ENCODE measurements at regions not wholly inside any gene's neighbourhood (a gene's known extent, or its start where the extent isn't known, plus 50 kb on each side); places are given as distances from the start of the nearest gene placed in this dataset.

DNA sequence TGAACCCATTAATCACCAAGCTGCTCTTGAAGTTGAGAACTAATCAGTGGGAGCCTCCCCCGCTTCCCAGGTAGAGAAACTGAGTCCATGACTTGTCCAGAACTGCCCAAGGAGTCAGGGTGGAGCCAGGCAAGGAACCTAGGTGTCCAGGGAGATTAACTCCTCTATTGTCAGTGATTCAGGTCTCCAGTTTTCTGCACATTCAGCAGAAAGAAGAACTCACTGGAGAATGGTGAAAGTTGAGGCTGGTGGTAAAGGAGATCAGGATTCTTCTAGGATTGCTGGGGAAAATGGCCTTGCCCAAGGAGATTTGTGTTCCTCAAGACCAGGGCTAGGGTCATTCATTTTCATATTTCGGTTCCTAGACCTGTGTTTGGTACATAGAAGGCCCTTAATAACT is 87.2 kb upstream of the CISTR start:
- DNase-seq (ENCODE audit: low spot score): no peak

DNA sequence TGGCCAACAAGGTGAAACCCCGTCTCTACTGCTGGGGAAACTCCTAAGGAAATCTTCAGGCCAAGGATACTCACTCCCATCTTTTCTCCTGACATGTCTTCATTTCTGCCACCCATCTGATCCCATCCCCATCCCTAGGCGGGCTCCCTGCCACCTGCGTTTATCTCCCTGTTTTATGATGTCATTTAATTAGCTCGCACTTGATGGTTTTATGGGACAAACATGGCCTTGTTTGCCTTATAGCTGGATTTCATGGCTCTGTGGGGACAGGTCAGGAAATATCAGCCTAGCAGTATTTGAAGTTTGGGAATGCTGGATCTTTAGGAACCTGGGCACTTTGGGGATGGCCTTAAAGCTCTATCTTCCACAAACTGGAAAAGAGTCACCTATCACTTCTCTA is 88.5 kb upstream of the CISTR start:
- no peak for DNase-seq (ENCODE audit: low spot score)

DNA sequence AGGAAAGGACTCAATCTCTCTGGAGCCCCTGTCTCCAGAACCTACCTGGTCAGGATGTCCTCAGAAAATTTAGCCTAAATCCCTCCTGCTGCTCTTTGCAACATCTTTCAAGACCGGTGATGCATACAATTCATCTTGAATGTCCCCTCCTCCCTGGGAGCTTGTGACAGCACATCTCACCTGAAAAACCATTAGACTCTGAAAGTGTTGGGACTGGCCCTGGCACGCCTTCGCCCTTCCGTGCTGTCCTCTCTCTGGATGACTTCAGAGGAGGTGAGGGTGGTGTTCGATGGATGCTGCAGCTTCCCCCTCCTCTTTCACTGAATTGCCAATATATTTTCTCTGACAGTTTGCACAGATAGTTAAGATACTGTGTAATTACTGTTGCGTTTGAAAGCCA is 90.9 kb upstream of the CISTR start:
- no peak for DNase-seq (ENCODE audit: low spot score)

DNA sequence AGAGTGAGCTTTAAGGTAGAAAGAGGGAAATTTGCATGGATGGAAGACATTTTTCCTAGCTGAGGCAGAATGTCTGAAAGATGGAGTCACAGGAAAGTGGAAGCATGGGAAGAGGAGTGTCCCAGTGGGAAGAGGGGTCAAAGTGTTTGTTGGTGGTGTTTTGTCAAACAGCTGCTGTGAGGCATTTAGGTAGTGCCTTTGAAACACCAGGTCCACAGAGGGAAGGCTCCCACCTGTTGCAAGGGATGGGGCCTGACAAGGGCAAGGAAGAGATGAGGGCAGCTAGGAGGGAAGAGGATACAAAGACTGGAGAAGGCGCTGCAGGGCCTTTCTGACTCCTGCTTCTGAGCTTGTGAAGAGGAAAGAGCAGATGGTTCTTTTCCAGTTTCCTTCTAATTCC is 91.8 kb upstream of the CISTR start:
- no peak for DNase-seq (ENCODE audit: low spot score)

DNA sequence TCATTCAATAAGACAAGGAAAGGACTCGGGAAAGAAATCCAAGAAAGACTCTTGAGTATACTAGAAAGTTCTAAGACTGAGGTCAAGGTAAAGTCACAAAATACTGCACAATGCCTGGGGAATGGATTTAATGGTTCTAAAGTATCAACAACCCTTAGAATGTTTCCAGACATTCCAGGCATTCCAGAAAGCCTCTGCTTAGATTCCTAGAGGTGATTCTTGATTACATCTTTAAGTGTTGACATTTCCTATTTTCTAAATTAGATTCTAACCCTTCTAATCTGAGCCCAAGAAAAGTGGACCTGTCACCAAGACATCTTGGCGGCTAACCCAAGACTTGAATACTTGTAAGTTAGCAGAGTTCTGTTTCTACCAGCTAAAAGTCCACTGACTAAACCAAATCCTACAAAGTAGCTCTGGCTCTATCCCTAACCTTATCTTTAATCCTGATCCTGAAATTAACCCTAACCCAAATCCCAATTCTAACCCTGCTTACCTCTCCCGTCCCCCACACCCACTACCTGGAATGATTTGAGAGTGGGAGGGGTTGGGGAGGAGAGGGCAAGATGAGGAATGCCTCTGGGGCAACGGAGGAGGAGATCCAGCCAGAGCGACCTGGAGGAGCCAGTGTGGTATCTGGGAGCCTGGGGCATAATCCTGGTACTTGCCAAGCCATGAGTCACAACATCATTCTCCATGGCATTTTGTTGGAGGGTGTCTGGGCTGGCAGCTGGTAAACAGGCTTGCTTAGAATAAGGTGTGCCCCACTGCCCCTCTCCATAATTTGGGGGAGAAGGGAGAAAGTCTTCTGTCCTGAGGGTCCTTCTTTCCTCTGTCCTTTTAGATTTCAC is 93.4 kb upstream of the HOXC13 start:
- DNase-seq (ENCODE audit: low spot score): no peak

DNA sequence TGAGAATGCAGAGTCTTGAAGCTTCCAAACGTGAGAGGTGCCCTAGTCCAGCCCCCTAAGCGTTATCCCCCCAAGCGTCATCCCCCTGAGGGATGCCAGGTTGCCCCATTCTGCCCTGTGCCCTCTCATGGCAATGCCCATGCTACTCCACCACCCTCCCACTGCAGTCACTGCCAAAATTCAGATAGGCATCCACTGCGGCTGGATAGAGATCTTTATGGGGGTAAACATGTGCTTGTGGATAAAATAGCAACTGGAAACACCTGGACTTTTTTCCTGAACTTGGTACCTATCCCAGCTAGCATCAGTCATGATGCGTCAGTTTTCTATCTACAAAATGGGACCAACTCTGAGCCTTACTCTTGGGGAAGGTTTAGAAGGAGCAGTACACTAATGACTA is 92.7 kb upstream of the HOXC13 start:
- no peak for DNase-seq (ENCODE audit: low spot score)

DNA sequence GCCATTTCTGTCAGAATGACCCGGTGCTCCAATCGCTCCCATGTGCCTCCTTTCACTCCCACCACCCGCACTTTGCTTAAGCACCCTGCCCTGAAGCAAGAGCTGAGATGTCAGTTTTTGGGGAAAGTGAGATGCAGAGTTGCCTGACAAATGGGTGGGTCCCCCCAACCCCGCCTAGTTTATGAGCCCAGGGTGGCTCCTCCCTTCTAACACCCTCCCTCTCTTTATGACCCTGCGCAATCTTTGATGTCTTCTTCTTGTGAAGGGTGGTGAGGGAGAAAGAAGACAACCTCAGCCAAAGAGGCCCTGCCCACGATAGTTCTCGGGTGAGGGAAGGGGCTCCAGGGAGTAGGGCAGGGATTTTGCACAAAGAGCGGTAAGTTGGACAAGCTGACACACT is 89.5 kb upstream of the HOXC13 start:
- DNase-seq (ENCODE audit: low spot score): no peak

DNA sequence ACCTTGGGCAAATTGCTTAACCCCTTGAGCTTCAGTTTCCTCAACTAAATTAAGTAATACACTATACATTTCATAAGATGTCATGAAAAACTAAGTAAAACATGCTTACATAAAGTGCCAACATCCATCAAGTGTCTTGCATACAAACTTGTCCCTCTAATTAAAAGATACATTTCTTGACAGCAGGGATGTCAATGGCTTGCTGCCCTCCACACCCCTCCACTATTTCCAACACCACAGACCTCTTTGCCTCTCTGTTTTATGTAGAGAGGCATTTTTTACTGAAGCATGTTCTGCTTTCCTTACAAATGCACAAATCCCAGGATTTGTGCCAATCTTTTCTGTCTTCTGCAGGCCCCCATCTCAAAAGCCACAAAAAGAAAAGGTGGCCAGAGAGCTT is 89.0 kb upstream of the HOXC13 start:
- DNase-seq (ENCODE audit: low spot score): no peak

DNA sequence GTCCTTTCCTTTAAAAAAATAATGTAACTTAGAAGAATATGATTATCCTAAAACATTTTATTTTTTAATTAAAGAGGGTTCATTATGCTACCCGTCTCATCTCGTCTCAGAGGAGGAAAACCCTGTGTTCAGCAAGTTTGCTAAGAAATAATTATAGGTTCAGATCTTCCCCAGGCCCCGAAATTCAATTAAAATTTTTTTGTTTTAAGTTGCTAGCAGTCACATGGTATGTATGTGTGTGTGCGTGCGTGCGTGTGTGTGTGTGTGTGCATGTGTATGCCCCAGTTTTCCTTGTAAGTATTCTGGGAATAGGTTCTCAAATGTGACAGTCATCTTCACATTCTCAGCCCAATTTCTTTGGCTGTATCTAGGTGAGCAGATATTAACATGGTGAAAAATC is 86.6 kb upstream of the HOXC13 start:
- DNase-seq (ENCODE audit: low spot score): no peak

DNA sequence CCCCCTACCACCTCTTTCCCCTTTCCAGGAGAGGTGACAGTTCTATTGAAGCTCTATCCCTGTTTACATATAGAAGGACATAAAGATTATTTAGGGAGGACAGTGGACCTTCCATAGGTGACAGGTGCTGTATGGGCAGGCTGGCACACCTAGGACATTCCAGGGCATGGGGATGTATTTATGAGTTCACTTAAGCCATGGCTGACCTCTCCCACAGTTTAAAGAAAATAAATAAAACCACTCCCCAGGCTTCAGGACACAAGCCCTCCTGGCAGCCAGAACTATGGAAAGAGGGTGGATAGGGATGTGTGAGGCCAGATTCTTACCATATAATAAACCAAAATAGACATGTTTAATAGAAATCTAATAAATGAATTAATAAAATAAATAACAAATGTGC is 85.6 kb upstream of the HOXC13 start:
- DNase-seq (ENCODE audit: low spot score): no peak

DNA sequence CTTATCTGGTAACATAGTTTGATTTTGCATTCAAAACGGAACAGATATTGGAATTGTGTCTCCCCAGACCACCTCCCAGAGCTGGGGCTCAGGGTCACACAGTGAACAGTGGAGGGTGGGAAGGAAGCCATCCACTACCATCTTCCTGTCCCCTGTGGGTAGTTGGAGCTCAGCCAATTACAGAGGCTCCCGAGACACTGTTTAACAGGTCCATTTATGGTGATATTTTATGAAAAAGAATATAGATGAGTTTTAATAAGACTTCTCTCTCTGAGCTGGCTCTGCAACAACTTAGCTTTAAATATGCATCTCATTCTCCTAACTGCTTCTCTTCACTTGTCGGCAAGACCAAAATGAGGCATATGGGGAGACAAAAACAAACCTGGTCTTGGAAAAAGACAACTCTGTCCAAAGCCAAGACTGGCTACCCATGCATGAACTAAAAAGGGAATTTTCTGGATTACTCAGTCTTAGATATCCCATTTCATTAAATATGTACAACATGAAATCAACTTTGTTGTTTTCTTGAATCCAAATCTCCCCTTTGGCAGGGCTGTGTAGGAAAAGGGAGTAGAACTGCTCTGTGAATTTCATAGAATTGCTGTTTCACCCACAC is 83.8 kb upstream of the HOXC13 start:
- DNase-seq (ENCODE audit: low spot score): no peak

DNA sequence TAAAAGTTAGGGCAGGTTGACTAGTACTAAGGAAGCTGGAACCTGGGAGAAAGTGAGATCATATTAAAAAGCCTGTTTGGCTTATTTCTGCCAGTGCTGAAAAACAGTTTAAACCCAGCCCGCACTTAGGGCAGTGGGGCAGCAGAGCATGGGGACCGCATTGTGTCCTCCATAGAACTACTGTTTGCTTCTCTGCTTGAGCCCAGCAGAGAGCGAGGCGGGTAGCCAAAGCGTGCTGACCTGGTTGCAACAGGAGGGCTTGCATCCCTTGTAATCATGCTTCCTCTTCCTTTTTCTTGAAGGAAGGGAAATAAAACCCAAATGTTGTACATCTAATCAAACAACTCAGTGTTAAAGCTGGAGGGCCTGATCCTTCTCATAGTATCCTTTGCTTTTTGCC is 82.5 kb upstream of the HOXC13 start:
- DNase-seq (ENCODE audit: low spot score): no peak

DNA sequence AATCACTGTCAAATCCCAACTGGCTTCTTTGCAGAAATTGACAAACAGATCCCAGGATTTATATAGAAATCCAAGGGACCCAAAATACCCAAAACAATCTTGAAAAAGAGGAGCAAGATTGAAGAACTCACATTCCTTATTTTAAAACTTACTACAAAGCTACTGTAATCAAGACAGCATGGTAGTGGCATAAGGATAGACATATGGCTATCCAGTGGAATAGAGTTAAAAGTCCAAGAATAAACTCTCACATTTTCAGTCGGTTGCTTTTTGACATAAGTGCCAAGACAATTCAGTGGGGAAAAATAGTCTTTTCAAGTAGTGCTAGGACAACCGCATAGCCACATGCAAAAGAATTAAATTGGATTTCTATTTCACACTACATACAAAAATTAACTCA is 81.0 kb upstream of the HOXC13 start:
- DNase-seq (ENCODE audit: low spot score): no peak

DNA sequence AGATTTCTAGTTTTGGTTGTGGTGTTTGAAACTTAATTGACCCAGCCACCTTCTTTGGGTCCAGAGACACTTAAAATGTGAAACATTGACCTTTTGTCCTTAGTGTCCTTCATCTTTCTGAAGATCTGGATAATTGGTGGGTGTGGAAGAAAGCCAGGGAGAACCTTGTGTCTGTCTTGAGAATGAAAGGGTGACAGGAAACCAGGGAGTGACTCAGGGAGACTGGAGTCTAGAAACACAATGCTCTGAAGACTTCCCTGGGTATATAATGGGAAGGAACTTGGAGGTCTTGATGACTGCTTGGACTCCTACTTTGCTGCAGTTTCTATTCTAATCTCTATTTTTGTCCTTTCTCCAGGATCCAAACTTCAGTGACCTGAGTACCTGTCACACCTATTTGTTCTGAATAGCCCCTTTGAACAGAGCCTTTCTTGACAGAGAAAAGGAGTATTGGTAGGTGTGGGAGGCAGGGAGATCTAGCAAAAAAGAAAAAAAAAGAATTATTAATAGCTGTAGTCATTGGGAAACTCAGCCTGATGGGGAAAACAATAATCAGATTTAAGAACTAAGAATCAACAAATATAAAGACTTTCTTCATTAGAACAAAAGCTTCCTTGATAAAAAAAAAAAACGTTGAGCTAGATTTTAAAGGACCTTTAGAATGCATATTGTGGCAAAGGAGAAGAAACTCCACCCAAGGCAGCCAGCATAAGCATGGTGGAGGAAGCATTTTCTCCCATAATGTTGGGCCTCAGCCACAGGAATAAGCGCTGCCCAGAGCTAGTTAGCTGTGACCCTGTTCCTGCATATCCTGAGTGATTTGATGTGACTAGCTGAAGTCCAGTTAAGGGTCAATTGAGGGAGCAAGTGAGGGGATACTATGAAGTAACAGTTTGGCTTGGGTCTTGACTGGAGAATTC is 77.9 kb upstream of the HOXC13 start:
- DNase-seq (ENCODE audit: low spot score): no peak

DNA sequence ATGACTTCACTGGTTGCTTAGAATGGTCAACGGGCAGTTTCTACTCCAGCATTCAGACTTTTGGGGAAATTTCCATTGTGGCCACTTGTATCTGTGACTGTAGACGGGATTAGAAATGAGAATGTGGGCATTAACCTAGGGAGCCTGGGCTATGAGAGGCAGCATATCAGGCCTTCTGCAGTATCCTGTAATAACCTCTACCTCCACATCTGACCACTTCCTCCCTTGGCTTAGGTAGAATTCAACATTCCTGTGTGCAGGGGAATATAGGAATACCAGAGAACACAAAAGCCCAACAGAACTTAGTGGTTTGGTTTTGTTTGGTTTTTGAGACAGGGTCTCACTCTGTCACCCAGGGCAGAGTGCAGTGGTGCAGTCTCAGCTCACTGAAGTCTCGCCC is 76.4 kb upstream of the HOXC13 start:
- no peak for DNase-seq (ENCODE audit: low spot score)

DNA sequence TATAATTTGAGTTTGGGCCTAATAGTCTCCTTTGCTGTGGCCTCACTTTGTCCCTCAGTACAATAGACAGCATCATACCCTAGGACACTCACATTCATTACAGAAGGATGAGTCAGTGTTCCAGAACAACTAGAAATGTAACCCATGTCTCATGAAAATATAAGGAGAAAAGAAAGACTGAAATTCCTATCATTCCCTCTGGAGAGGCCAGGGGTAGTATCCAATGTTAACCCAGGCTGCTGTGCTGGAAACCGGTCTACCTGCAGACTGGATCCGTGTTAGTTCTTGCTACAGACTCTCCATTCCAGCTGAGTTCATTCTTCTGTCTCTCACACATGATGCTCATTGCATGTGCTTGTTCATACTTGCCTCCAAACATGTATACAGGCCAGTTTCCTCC is 75.8 kb upstream of the HOXC13 start:
- DNase-seq (ENCODE audit: low spot score): no peak

DNA sequence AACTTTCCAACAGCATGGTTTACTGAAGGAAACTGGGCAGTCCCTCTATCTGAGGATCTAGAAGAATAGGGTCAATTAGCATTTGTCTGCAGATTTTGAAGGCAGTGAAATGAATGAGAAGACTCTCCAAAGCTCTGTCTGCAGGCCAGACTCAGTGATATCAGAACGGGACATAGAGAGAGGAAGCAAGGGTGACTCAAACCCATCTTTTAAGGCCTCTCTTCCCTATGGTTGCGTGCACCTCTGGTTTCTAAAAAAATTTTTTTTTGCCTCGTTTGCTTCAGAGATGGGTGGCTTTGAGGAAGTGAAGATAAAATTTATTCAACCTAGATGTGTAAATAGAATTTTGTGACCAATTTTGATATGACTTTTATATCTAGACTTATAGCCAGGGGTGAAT is 71.9 kb upstream of the HOXC13 start:
- DNase-seq (ENCODE audit: low spot score): no peak

DNA sequence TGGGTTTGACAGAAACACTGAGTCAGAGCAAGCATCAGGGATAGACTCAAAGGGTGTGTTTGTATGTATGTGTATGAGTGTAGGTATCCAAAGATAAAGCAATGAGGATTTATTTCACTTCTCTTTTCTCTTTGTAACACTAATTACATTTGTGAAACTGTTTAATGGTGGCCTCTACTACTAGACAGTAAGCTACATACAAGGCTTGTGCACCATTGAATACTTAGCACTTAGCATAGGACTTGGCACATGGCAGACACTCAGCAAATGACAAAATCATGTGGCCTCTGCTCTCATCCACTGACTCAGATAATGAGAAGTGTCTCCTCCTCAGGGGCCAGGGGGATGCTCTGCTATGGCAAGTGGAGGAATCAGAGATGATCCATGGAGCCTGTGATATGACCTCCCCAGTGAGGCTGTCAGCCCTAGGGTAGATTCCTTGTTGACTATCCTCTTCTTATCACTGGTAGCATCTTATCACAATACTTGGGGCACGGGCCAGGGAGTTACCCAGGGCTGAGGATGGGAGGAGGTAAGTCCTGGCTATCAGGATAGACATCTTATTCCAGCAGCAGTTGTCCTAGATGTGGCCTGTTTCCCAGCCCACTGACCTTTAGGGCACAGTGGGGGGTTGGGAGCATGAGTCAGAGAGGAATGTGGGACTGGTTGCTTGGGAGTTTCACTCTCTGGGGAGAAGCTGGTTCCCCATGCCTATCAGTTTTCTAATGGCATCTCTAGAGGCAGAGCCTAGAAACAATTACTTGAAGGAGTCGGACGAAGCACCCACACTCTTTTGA is 71.2 kb upstream of the HOXC13 start:
- no peak for DNase-seq (ENCODE audit: low spot score)

DNA sequence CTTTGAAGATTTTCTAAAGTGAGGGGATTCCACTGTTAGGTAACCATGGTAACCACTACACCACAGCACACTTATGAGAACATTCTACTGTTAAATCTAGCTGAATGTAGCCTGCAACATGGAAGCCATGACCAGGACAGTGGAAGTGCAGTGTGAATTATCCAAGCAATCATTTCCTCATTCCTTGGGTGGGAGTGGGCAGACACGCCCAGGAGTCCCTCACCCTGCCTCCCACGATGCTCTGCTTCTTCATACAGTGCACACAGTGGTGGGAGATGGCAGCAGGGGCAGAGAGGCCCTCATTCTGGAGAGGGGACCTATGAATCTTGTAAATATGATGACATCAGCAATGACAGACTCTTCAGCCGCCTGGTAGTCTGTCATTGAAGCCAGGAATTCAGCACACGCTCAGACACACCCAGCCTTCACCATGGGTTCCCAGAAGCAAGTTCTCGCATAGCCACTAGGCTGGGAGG is 70.1 kb upstream of the HOXC13 start:
- DNase-seq (ENCODE audit: low spot score): no peak

DNA sequence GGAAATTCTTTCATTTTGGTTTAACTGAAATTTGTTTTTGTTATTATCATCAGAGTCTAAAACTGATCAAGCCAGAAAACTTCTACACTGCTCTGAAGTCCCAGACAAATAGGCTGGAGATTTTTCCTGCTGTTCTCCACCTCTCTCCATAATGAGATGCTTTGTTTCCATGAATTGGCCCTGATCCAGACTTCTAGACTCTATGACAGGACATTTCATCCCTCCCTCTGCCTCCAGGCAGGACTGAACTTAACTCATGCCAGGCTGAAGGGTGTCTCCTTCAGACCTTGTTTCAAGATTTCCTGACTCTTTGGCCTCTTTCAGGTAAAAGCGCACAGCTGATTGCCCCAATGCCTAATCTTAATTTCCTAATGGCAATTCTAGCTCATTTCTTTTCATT is 69.1 kb upstream of the HOXC13 start:
- no peak for DNase-seq (ENCODE audit: low spot score)

DNA sequence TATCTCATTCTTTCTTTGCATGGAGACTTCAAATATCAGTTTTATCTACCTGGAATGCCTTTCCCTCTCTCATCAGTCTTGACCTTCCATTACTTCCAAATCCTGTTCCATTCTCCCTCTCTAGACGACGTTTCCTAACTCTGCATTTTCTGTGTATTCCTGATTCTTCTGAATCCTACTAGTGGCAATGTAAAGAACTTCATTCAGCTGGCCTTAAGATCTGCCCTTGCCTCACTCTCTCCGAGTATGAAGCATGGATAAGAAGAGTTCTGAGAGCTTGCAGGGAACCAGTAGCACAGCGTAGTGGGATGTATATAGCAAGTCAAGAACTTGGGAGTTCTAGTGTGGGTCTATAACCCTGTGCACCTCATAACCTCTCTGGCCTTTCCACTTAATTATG is 68.5 kb upstream of the HOXC13 start:
- no peak for DNase-seq (ENCODE audit: low spot score)

DNA sequence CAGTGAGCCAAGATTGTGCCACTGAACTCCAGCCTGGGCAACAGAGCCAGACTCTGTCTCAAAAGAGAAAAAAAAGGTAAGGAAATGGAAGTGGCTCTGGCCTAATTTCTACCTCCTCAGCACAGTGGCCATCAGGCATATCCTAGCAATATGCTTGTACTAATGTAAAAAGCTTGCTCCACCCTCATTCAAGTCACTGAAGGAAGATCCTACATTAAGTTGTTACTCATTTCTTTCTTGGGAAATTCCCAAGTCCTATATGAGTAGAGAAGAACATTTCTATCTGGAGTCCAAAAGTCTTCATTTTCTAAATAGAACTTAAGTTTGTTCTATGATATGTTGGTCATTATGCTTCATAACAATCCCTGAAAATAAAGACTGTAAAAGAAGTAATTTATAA is 67.3 kb upstream of the HOXC13 start:
- no peak for DNase-seq (ENCODE audit: low spot score)
